Liver (tissue), 3 donors: ENCODE measurements at regions not wholly inside any gene's neighbourhood (a gene's known extent, or its start where the extent isn't known, plus 50 kb on each side); places are given as distances from the start of the nearest gene placed in this dataset.

ENCODE experiments used
- FOXA1 ChIP-seq: IDR thresholded peaks from 2 replicates; pipeline ENCODE4 v1.6.1; 2016; ENCODE audit warnings: antibody characterized with exemption
- GABPA ChIP-seq, 2 donors: IDR thresholded peaks in 1 of 2; conservative IDR thresholded peaks in 1 of 2; 2 replicates each; pipeline ENCODE4 v1.6.1; 2016; ENCODE audit warnings: antibody characterized with exemption in 2 of 2, mild to moderate bottlenecking in 1 of 2, moderate library complexity in 1 of 2
- HNF4A ChIP-seq, 2 donors: conservative IDR thresholded peaks; 2 replicates each; pipeline ENCODE4 v1.6.1; 2016; ENCODE audit warnings: antibody characterized with exemption in 2 of 2, mild to moderate bottlenecking in 2 of 2
- JUND ChIP-seq, 2 donors: IDR thresholded peaks; 2 replicates each; pipeline ENCODE4 v1.6.1; 2016; ENCODE audit warnings: antibody characterized with exemption in 2 of 2
- NR2F2 ChIP-seq: IDR thresholded peaks from 2 replicates; pipeline ENCODE4 v1.6.1; 2016; ENCODE audit warnings: antibody characterized with exemption
- RAD21 ChIP-seq, 2 donors: IDR thresholded peaks; 2 replicates each; pipeline ENCODE4 v1.6.1; 2016; ENCODE audit warnings: antibody characterized with exemption in 2 of 2, mild to moderate bottlenecking in 2 of 2
- REST ChIP-seq: IDR thresholded peaks from 2 replicates; pipeline ENCODE4 v1.6.1; 2016; ENCODE audit warnings: antibody characterized with exemption, mild to moderate bottlenecking
- SP1 ChIP-seq: IDR thresholded peaks from 2 replicates; pipeline ENCODE4 v1.6.1; 2018; ENCODE audit warnings: antibody characterized with exemption, mild to moderate bottlenecking
- TAF1 ChIP-seq: conservative IDR thresholded peaks from 2 replicates; pipeline ENCODE4 v1.6.1; 2016; ENCODE audit warnings: antibody characterized with exemption, mild to moderate bottlenecking
- YY1 ChIP-seq: IDR thresholded peaks from 2 replicates; pipeline ENCODE4 v1.6.1; 2016; ENCODE audit warnings: antibody characterized with exemption, mild to moderate bottlenecking
- ZBTB33 ChIP-seq: IDR thresholded peaks from 2 replicates; pipeline ENCODE4 v1.6.1; 2016; ENCODE audit warnings: antibody characterized with exemption
- TF ChIP-seq, protein P1 (sequence below): fragments of 150-350 bp; IDR thresholded peaks from 2 replicates; pipeline ENCODE4 v1.5.1; 2017; ENCODE audit warnings: improper control_type of control experiment, low read depth, low read length; ENCODE audit not compliant: missing input control
- TF ChIP-seq, protein P2 (sequence below): IDR thresholded peaks from 2 replicates; pipeline ENCODE4 v1.6.1; 2016; ENCODE audit warnings: antibody characterized with exemption
- TF ChIP-seq, protein P3 (sequence below): IDR thresholded peaks from 2 replicates; pipeline ENCODE4 v1.6.1; 2016; ENCODE audit warnings: antibody characterized with exemption
- donor health status: healthy.
- donor health status: healthy.

DNA sequence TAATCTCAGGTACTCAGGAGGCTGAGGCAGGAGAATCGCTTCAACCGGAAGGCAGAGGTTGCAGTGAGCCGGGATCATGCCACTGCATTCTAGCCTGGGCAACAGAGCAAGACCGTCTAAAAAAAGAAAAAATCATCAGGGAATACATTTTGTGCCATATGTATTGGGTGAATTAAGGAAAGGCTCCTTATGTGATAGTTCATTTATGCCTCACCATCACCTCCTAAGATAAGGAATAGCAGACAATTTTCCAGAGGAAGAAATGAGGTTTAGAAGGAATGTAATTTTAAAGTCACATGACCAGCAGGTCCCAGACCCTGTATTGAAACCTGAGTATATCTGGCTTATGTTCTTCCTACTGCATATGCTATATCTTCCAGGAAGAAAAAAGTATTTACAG, 93.9 kb upstream of the FOXC1 start:
- TF ChIP-seq, protein P1, sequence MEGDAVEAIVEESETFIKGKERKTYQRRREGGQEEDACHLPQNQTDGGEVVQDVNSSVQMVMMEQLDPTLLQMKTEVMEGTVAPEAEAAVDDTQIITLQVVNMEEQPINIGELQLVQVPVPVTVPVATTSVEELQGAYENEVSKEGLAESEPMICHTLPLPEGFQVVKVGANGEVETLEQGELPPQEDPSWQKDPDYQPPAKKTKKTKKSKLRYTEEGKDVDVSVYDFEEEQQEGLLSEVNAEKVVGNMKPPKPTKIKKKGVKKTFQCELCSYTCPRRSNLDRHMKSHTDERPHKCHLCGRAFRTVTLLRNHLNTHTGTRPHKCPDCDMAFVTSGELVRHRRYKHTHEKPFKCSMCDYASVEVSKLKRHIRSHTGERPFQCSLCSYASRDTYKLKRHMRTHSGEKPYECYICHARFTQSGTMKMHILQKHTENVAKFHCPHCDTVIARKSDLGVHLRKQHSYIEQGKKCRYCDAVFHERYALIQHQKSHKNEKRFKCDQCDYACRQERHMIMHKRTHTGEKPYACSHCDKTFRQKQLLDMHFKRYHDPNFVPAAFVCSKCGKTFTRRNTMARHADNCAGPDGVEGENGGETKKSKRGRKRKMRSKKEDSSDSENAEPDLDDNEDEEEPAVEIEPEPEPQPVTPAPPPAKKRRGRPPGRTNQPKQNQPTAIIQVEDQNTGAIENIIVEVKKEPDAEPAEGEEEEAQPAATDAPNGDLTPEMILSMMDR = no peak
- TF ChIP-seq TAF1 = no peak
- no peak for TF ChIP-seq RAD21 (IDR thresholded peaks at IDR 0.05)
- no peak for TF ChIP-seq SP1
- TF ChIP-seq HNF4A (conservative IDR thresholded peaks at IDR 0.05) = no peak
- TF ChIP-seq, protein P2, sequence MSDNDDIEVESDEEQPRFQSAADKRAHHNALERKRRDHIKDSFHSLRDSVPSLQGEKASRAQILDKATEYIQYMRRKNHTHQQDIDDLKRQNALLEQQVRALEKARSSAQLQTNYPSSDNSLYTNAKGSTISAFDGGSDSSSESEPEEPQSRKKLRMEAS = no peak
- no peak for TF ChIP-seq JUND (IDR thresholded peaks at IDR 0.05)
- no peak for TF ChIP-seq REST
- TF ChIP-seq YY1 = no peak
- TF ChIP-seq ZBTB33 = no peak
- no peak for TF ChIP-seq GABPA (IDR thresholded peaks at IDR 0.05 in 1 of 2, conservative IDR thresholded peaks at IDR 0.05 in 1 of 2)
- no peak for TF ChIP-seq NR2F2
- no peak for TF ChIP-seq FOXA1
- TF ChIP-seq, protein P3, sequence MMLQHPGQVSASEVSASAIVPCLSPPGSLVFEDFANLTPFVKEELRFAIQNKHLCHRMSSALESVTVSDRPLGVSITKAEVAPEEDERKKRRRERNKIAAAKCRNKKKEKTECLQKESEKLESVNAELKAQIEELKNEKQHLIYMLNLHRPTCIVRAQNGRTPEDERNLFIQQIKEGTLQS = no peak
